ENCODE measurements at regions not wholly inside any gene's neighbourhood (a gene's known extent, or its start where the extent isn't known, plus 50 kb on each side); places are given as distances from the start of the nearest gene placed in this dataset.

- H2BK20ac ChIP-seq (ENCODE audit: low read depth, low read length, poor library complexity, severe bottlenecking) = no peak overlapping the region
- H2BK15ac ChIP-seq (ENCODE audit: low read depth, low read length) = no peak overlapping the region
- H4K91ac ChIP-seq (ENCODE audit: insufficient read length, low read depth, low read length) = no peak overlapping the region
- no peak overlapping the region for H3K14ac ChIP-seq (ENCODE audit: insufficient read depth, low read length)
- H4K5ac ChIP-seq (ENCODE audit: insufficient read length, low read depth, low read length) = no peak overlapping the region
- Mint-ChIP-seq H3K27me3 (ENCODE audit: low read depth) (no peaks in the 10 kb centered on the region; the same call in 1 of the 2 replicates), H3K36me3 (ENCODE audit: insufficient read depth in 1 of 3, low read depth in 3 of 3) (no peaks in the 10 kb centered on the region), H3K4me3 (no peak overlapping the region), H3K27ac (no peak overlapping the region), H3K4me1 (peaks cover 6 to 7% of the 10 kb centered on the region in 2 experiments), H3K9me3 (no peaks in the 10 kb centered on the region)
- H3K23me2 ChIP-seq (ENCODE audit: insufficient read length, low read depth, low read length, poor library complexity, severe bottlenecking) = no peaks in the 10 kb centered on the region
- H3K27ac ChIP-seq (ENCODE audit: insufficient read length, low read depth, low read length) = no peak overlapping the region
- H4K8ac ChIP-seq (replicated peaks; ENCODE audit: insufficient read length, low read depth, low read length) = no peak overlapping the region
- H2BK12ac ChIP-seq (ENCODE audit: insufficient read length, low read depth, low read length) = no peak overlapping the region
- no peak overlapping the region for H3K4ac ChIP-seq (ENCODE audit: low read depth, low read length)
- H3K4me1 ChIP-seq (ENCODE audit: insufficient read depth, low read length) = no peaks in the 10 kb centered on the region
- no peak overlapping the region for H3K56ac ChIP-seq (ENCODE audit: insufficient read length, low read depth, low read length)
- no peak overlapping the region for H3T11ph ChIP-seq (ENCODE audit: low read length)
- no CpG with 5 or more reads among the region's 11 CpGs for WGBS (ENCODE audit: extremely low coverage, insufficient read length, low lambda C conversion rate)
- H3K18ac ChIP-seq (ENCODE audit: insufficient read length, low read depth, low read length) = no peak overlapping the region
- H2BK5ac ChIP-seq (ENCODE audit: insufficient read length, low read length) = no peak overlapping the region
- no peak overlapping the region for H2AK5ac ChIP-seq (ENCODE audit: insufficient read length, low read length)
- no peak overlapping the region for H3K4me2 ChIP-seq (ENCODE audit: insufficient read depth, insufficient read length, low read length)
- H2AFZ ChIP-seq (ENCODE audit: low read length) = no peak overlapping the region
- no peak overlapping the region for H3K9ac ChIP-seq (ENCODE audit: extremely low read depth, insufficient read length, low read length)
- no peaks in the 10 kb centered on the region for H3K79me1 ChIP-seq (ENCODE audit: insufficient read depth, low read depth, low read length, poor library complexity, severe bottlenecking)
- H3K23ac ChIP-seq (ENCODE audit: insufficient read length, low read depth, low read length) = no peak overlapping the region
- H3K79me2 ChIP-seq (ENCODE audit: insufficient read depth, low read length) = no peaks in the 10 kb centered on the region
- peak; percentile 23 for DNase-seq
- H2BK120ac ChIP-seq (ENCODE audit: low read depth, low read length, poor library complexity, severe bottlenecking) = no peak overlapping the region
- no peaks in the 10 kb centered on the region for H3K27me3 ChIP-seq (ENCODE audit: insufficient read depth, low read length)
- no peaks in the 10 kb centered on the region for H3K9me3 ChIP-seq (ENCODE audit: control insufficient read depth, low read depth, low read length)
- TF ChIP-seq CTCF (conservative IDR thresholded peaks at IDR 0.05) = no peak
- H4K20me1 ChIP-seq (ENCODE audit: control insufficient read depth, insufficient read depth, insufficient read length) = no peaks in the 10 kb centered on the region
These were observed 196.4 kb downstream of the UACA start for GRCh38 chr15:70566989-70567388.
